ENCODE measurements at regions not wholly inside any gene's neighbourhood (a gene's known extent, or its start where the extent isn't known, plus 50 kb on each side); places are given as distances from the start of the nearest gene placed in this dataset.

GRCh38 chr1:34474566-34474965 lies 280.3 kb upstream of the GJB5 start:
- DNase-seq (ENCODE audit: low read depth): no peak
- TF ChIP-seq CTCF (IDR thresholded peaks at IDR 0.05; ENCODE audit: insufficient read depth, low read depth, low read length): no peak
- no peak overlapping the region for H3K4me3 ChIP-seq (ENCODE audit: low read depth, low read length)

DNA sequence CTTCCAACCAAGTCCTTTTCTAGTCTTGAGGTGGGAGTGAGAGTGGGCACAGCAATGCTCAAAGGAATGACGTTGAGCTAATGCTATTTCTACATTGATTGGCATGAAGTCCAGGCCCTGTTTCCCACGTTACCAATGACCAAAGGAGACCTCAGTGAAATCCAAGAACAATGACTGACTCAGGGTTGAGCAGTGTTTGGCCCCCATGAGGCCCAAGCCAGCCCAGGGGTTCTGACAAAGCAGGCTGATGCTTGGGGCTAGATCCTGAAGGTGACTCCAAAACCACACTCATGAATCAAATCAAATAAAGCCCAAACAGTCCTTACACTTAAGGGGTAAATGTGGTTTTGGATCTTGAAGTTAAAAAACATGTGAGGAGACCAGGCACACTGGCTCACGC lies 278.5 kb upstream of the GJB5 start:
- H3K4me3 ChIP-seq (ENCODE audit: low read depth, low read length): no peak overlapping the region
- TF ChIP-seq CTCF (IDR thresholded peaks at IDR 0.05; ENCODE audit: insufficient read depth, low read depth, low read length): no peak
- no peak for DNase-seq (ENCODE audit: low read depth)

GRCh38 chr1:34477632-34478141 lies 277.2 kb upstream of the GJB5 start:
- H3K4me3 ChIP-seq (ENCODE audit: low read depth, low read length): no peak overlapping the region
- DNase-seq (ENCODE audit: low read depth): no peak
- TF ChIP-seq CTCF (IDR thresholded peaks at IDR 0.05; ENCODE audit: insufficient read depth, low read depth, low read length): no peak

GRCh38 chr1:34478515-34479076 lies 276.3 kb upstream of the GJB5 start:
- no peak overlapping the region for H3K4me3 ChIP-seq (ENCODE audit: low read depth, low read length)
- no peak for TF ChIP-seq CTCF (IDR thresholded peaks at IDR 0.05; ENCODE audit: insufficient read depth, low read depth, low read length)
- DNase-seq (ENCODE audit: low read depth): no peak

- TF ChIP-seq CTCF (IDR thresholded peaks at IDR 0.05; ENCODE audit: insufficient read depth, low read depth, low read length): no peak
- H3K4me3 ChIP-seq (ENCODE audit: low read depth, low read length): no peak overlapping the region
- no peak for DNase-seq (ENCODE audit: low read depth)
These were observed 275.1 kb upstream of the GJB5 start for GRCh38 chr1:34479731-34480130.

- no peak for DNase-seq (ENCODE audit: low read depth)
- H3K4me3 ChIP-seq (ENCODE audit: low read depth, low read length): no peak overlapping the region
- no peak for TF ChIP-seq CTCF (IDR thresholded peaks at IDR 0.05; ENCODE audit: insufficient read depth, low read depth, low read length)
These were observed 266.7 kb upstream of the GJB5 start for GRCh38 chr1:34488080-34488708.

GRCh38 chr1:34500451-34500850 lies 254.4 kb upstream of the GJB5 start:
- TF ChIP-seq CTCF (IDR thresholded peaks at IDR 0.05; ENCODE audit: insufficient read depth, low read depth, low read length): no peak
- no peak for DNase-seq (ENCODE audit: low read depth)
- no peak overlapping the region for H3K4me3 ChIP-seq (ENCODE audit: low read depth, low read length)

All from fibroblast of villous mesenchyme (primary cell).